Mammary epithelial cell (primary cell): ENCODE measurements at regions not wholly inside any gene's neighbourhood (a gene's known extent, or its start where the extent isn't known, plus 50 kb on each side); places are given as distances from the start of the nearest gene placed in this dataset.

Experiments
- CTCF ChIP-seq, 2 donors: IDR thresholded peaks in 1 of 2; conservative IDR thresholded peaks in 1 of 2; 2 replicates each; pipeline ENCODE4 v1.5.1; 2011 to 2012; ENCODE audit warnings: inconsistent platforms in 2 of 2, low read length in 2 of 2, mild to moderate bottlenecking in 2 of 2, control low read depth in 1 of 2, low read depth in 1 of 2; ENCODE audit not compliant: insufficient read depth in 1 of 2; ENCODE audit errors: extremely low read depth in 1 of 2
- EZH2 ChIP-seq: IDR thresholded peaks from 2 replicates; pipeline ENCODE4 v1.6.1; 2012; ENCODE audit warnings: low read length, inconsistent platforms, borderline replicate concordance

- no peak for TF ChIP-seq CTCF (conservative IDR thresholded peaks at IDR 0.05 in 1 of 2, IDR thresholded peaks at IDR 0.05 in 1 of 2; ENCODE audit: extremely low read depth in 1 of 2, insufficient read depth in 1 of 2, low read depth in 1 of 2, low read length in 2 of 2)
- TF ChIP-seq EZH2, result no peak
Measured at GRCh38 chrX:8090482-8090881, 80.6 kb downstream of the VCX2 start.
